GM21723 (cell line): ENCODE measurements at regions not wholly inside any gene's neighbourhood (a gene's known extent, or its start where the extent isn't known, plus 50 kb on each side); places are given as distances from the start of the nearest gene placed in this dataset.
"Not testable (repeated sequence)": the region's sequence is repeated elsewhere in the genome, so short reads cannot be mapped to it uniquely, and the experiment has no call there.

Experiments used
- ATAC-seq: cut with Tn5 transposase; IDR thresholded peaks from one replicate; pipeline ENCODE4 v1.9.1; 2021; ENCODE audit warnings: mild to moderate bottlenecking, moderate library complexity; ENCODE audit not compliant: unreplicated experiment

DNA sequence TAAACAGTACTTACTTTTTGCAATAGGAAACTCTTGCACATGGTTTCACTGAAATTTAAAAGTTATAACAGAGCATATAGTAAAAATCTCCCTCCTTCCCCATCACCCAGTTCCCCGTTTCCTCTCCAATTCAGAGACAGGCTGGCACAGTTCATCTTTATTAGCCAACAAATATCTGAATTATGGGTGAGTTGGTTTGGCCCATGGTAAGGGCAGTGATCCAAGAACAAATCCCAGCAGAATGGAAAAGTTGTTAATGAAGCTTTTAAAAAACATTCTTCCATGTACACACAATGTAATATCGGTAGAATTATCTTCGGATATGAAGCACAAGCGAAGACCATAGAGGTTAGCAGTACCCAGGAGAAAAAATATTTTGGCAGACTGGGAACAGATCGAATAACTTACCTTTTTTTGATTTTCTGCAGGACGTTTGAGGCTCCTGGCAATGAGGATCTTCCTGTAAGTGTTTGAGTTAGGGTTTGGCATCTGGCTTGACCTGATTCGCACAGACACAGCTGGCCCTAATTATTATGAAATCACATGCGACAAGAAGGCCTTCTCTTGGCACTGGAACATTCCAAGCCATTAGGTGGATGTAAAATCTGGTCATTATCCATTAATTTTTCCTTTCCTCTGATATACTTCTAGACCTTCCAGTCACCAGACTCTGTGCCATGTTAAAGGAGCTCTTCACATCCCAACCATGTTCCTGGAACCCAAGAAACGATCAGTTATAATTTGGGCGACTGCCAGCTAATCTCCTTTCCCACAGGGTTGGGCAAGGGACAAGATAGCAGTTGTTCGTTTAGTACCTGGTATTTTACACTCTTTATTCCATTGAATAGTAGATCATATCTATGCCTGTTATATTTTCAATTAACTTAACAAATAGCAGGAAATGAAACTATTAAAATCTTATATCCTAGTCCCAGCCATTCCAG is 139.4 kb upstream of the TSC22D1 start:
- no peak for ATAC-seq

- no peak for ATAC-seq
These were observed 137.8 kb upstream of the TSC22D1 start for GRCh38 chr13:44713788-44714469.

GRCh38 chr13:44711706-44712105 is 135.6 kb upstream of the TSC22D1 start:
- no peak for ATAC-seq

- ATAC-seq = peak; percentile 71
These were observed 134.4 kb upstream of the TSC22D1 start for GRCh38 chr13:44710576-44710975.

GRCh38 chr13:44704811-44705210 is 128.7 kb upstream of the TSC22D1 start:
- not testable (repeated sequence) for ATAC-seq

- ATAC-seq = no peak
These were observed 127.2 kb upstream of the TSC22D1 start for GRCh38 chr13:44703371-44703770.

- ATAC-seq = no peak
These were observed 121.9 kb upstream of the TSC22D1 start for GRCh38 chr13:44698066-44698465.

DNA sequence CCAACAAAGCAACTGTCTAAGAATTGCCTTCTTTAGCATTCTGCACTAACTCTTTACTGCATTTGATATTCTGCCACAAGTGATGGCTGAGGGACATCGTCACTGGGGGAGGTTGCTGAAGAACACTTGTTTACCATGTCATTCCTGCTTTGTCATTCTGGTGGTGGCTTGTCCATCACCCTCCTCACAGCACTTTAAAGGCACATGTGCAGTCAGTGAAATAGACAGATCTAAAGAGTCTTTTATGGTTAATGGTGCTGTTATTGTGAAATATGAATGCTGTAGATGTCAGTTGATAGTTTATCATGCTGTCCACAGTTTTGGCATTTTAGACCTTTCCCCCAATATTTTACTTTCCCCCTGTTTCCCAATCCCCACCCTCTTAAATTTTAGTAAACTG is 120.9 kb upstream of the TSC22D1 start:
- no peak for ATAC-seq

DNA sequence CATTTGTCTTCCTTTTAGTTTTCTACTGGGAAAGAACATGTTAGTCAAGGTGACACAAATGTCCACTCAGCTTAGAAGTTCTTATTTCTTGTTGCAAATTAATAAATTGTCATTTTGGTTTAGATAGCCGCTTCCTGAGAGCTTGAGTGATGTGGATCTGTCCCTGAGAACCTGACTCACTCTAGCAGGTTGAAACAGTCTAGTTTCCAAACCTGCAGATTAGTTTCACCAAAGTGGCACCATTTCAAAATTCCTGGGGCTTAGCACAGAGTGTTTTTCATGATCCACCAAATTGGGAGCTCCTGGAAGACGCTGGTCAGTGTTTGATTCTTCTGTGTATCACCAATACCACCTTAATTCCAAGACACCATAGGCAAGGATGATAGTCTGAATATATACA is 119.4 kb upstream of the TSC22D1 start:
- no peak for ATAC-seq

DNA sequence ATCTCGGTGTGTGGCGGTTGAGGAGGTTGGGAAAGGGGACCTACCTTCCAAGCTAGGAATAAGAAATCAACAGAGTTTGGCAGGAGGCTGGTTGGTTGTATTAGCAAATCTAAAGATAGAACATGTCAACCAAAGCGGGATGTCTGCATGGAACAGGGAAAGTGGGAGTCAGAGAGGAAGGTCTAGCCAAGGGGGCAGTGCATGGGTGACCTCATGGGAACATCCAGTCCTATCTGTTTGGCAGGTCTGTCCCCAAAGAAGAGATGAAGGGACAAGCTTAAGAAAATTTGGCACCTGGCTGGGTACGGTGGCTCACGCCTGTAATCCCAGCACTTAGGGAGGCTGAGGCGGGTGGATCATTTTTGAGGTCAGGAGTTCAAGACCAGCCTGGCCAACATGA is 118.7 kb upstream of the TSC22D1 start:
- no peak for ATAC-seq

DNA sequence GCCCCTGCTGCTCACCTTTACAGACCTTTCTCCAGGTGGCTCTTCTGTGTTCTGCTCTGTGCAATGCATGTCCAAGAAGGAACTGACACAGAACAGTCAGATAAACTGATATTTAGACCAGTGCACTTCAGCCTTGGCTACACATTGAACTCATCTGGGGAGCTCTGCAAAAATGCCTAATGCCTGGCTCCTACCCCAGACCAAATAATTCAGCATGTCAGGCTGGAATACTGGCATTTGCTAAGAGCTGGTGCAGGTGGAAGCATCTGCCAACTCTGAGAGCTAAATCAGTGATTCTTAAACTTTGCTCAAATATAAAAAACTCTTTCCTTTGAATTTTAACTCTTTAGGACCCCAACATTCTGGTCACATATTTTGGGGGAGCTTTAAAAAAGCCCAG is 118.2 kb upstream of the TSC22D1 start:
- no peak for ATAC-seq

DNA sequence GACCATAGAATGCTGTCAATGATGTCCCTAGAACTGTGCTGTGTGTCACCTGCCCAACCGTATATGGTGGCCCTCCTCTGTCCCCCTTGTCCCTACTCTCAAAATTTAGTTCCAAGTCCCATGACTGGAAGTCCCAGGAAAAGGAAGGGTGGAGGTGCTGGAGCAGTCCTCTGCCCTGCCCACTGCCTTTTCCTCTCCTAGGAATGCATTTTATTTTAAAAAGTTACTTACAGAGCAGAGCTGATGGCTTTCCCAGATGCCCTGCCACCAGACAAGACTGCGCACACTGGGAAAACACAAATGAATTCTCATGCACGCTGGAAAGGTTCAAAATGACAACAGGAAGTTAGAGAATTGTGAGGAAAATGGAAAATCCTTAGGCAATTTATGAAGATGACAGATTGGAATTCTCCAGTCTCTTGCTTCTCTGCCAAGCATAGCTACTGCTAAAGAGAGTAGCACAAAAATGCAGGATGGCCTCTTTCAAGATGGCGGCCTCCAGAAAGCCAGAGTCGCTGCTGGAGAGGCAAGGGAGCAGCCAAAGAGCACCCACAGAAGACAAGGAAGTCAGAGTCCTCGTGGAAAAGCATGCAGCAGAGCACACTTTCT is 117.1 kb upstream of the TSC22D1 start:
- ATAC-seq = no peak

DNA sequence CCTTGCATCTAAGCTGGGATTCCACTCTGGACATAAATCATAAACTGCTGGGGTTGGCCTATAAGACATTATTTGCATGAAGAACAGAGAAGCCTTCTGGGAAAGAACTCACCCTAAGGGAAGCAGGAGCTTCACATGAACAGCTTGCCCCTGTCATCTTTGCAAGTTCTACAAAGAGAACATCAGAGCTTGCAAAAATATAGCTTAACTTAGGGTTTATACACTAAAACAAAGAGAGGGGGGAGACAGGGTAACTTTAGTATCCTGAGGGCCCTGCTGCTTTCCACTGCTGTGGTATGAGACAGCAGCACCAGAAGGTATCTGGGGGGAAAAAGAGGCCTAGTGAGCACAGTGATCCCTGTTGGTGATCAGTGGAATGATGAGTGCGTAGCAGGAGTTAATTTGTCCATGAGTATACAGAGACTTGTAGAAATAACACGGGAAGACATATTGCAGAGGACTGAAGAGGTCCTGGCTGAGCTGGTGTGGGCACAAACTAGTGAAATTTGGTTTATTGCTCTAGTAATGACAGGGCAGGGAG is 116.1 kb upstream of the TSC22D1 start:
- no peak for ATAC-seq

GRCh38 chr13:44690376-44690775 is 114.2 kb upstream of the TSC22D1 start:
- ATAC-seq = no peak

- ATAC-seq = no peak
These were observed 112.5 kb upstream of the TSC22D1 start for GRCh38 chr13:44688652-44689051.

DNA sequence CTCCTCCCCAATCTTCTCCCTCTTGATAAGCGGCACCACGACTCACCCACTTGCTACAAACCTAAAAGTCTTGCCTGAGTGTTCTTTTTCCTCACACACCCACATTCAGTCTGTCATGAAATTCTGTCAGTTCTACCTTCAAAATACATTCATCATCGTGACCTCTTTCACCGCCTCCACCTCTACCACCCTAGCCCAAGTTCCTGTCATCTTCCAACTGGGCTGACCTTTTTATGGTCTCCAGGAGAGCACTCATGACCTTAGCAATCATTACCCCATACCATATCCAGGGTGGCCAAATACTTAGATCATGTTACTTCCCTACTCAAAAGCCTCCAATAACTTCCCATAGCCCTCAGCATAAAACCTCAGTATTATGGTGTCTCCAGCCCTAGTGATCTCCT is 110.4 kb upstream of the TSC22D1 start:
- no peak for ATAC-seq

DNA sequence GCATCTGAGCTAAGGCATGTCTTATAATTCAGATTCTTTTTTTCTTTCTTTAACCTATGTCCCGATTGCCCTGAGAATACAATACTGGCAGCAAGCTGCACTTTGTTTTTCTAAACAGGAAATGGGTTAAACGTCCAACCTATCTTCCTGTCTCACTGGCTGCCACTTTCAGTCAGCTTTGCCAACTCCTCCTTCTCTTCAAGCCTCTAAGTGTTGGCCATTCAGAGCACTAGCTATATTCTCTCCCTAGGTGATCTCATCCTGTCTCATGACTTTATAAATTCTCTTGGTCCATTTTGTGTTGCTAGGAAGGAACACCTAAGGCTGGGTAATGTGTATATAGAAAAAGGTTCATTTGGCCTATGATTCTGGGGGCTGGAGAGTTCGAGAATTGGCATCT is 109.5 kb upstream of the TSC22D1 start:
- no peak for ATAC-seq

DNA sequence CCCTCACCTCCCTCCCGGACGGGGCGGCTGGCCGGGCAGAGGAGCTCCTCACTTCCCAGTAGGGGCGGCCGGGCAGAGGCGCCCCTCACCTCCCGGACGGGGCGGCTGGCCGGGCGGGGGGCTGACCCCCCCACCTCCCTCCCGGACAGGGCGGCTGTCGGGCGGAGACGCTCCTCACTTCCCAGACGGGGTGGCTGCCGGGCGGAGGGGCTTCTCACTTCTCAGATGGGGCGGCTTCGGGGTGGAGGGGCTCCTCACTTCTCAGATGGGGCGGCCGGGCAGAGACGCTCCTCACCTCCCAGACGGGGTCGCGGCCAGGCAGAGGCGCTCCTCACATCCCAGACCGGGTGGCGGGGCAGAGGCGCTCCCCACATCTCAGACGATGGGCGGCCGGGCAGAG is 106.3 kb upstream of the TSC22D1 start:
- not testable (repeated sequence) for ATAC-seq

GRCh38 chr13:44680746-44681355 is 104.7 kb upstream of the TSC22D1 start:
- no peak for ATAC-seq

- no peak for ATAC-seq
These were observed 103.5 kb upstream of the TSC22D1 start for GRCh38 chr13:44679597-44679996.

DNA sequence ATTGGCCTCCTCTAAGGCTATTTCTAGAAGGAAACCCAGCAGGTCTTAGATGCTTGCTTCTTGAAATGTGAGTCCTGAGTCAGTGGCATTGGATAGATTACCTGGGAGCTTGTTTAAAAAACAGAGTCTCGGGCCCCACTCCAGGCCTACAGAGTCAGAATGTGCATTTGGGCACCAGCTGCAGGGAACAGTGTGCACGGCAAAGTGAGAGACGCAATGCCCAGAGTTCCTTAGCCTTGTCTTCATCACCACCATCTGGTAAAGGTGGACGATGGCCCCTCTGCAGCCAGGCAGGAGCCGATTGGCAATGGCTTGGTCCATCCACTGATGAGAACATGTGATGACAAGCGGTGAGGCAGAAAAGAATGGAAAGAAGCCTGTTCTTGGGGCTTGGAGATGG is 102.1 kb upstream of the TSC22D1 start:
- no peak for ATAC-seq
